NCI-H2171 treated with DMSO at 0.1 percent for 48 hours (cell line): ENCODE measurements at regions not wholly inside any gene's neighbourhood (a gene's known extent, or its start where the extent isn't known, plus 50 kb on each side); places are given as distances from the start of the nearest gene placed in this dataset.
A peak's percentile ranks its signal among the peaks of the same experiment; 100 is the strongest.
"Not testable (repeated sequence)": the region's sequence is repeated elsewhere in the genome, so short reads cannot be mapped to it uniquely, and the experiment has no call there.

ENCODE experiments used
- DNase-seq: peaks from one replicate; lab custom pipeline; 2025; lab: John Stamatoyannopoulos, UW

- no peak for DNase-seq
Measured at GRCh38 chr7:53238021-53238605, 202.7 kb downstream of the POM121L12 start.

- not testable (repeated sequence) for DNase-seq
Measured at GRCh38 chr7:53239151-53239550, 203.7 kb downstream of the POM121L12 start.

- no peak for DNase-seq
Measured at GRCh38 chr7:53245721-53246120, 210.3 kb downstream of the POM121L12 start.

DNA sequence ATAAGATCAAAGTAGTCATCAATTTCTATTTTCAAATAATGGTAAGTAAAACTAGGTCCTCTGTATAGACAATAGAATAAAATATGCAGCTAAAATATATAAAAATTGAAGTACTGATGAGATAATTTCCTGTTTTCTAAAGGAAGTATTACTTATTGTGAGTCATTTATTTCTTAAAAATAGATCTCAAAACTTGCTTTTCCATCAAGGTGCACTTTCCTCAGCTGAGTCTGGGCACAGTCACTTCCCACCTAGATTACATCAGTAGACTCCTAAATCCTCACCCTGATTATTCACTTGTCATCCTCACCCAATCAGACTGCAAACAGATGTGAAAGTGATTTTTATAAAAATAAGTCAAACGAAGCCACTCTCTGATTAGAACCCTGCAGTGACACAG lies 211.5 kb downstream of the POM121L12 start:
- DNase-seq, result no peak

GRCh38 chr7:53252539-53252938 lies 217.1 kb downstream of the POM121L12 start:
- DNase-seq, result no peak

- no peak for DNase-seq
Measured at GRCh38 chr7:53272081-53272480, 236.6 kb downstream of the POM121L12 start.

- DNase-seq, result no peak
Measured at GRCh38 chr7:53281312-53281711, 245.9 kb downstream of the POM121L12 start.

- DNase-seq, result no peak
Measured at GRCh38 chr7:53292341-53292740, 256.9 kb downstream of the POM121L12 start.

DNA sequence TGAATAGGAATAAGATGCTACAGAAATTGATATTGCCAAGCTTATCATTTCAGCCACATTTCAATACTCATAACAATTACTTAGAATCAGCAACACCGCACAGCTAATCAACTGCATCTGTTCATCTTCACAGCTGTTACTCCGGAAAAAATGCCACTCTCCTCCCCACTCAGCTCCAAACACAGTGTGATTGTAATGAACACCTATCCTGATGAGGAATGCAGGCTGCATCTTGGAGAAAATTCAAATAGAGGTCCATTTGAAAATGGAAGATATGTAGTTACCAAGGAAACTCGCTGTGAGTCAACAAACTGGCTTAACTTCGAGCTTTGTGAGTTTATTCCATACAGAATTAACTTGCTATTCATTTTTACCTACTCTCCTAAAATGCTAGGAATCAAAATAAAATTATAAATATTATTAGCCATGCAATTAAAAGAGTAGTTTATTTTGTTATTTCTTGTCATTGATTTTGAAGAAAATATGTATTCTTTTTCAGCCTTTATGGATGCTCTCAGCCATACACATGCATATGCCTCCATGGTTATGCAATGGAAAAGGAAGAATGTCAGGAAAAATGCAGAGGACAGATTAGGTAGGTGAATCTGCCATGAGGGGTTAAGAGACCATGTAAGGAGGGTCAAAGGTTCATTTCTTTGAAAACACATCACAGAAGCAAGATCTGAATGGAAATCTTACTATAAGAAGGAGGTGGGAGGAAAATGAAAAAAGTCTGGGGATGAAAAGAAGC lies 267.2 kb downstream of the POM121L12 start:
- DNase-seq, result no peak

- DNase-seq, result no peak
Measured at GRCh38 chr7:53303781-53304180, 268.3 kb downstream of the POM121L12 start.

- no peak for DNase-seq
Measured at GRCh38 chr7:53306846-53307245, 271.4 kb downstream of the POM121L12 start.

GRCh38 chr7:53311205-53311604 lies 275.8 kb downstream of the POM121L12 start:
- DNase-seq, result no peak

DNA sequence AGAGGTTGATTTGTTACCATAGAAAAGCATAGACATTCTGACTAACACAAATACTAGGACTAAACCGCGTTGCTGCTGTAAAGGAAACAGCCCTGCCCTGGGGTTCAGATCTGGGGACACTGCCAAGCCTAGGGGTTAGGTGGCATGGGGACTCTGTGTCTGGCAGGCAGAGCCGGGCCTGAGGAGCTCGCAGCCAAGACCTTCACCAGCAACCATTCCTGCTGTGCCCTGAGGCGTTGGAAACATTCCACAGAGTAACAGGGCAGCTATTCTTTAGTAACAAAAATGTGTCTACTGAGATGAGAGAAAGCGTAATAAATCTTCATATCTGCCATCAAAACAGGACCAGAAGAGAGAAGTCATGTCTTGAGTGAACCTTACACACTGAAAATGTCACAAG lies 280.5 kb downstream of the POM121L12 start:
- no peak for DNase-seq

DNA sequence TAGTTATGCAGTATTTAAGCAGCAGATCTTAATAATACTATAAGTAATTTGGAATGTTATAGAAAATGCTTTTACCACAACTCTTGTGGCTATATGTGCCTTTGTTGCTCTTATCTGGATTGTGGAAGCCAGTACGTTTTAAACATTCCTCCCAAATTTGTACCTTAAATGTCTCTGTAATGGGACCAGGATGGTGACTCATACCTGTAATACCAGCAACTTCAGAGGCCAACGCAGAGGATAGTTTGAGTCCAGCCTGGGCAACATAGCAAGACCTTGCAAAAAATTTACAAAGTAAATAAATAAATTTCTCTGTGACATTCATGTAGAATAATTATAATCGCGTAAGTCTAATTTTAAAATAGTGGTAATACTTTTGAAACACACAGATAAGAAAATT lies 283.1 kb downstream of the POM121L12 start:
- DNase-seq, result no peak

GRCh38 chr7:53325061-53325460 lies 289.6 kb downstream of the POM121L12 start:
- no peak for DNase-seq

GRCh38 chr7:53326634-53327033 lies 291.2 kb downstream of the POM121L12 start:
- no peak for DNase-seq

- DNase-seq, result no peak
Measured at GRCh38 chr7:53336105-53336668, 300.8 kb downstream of the POM121L12 start.

DNA sequence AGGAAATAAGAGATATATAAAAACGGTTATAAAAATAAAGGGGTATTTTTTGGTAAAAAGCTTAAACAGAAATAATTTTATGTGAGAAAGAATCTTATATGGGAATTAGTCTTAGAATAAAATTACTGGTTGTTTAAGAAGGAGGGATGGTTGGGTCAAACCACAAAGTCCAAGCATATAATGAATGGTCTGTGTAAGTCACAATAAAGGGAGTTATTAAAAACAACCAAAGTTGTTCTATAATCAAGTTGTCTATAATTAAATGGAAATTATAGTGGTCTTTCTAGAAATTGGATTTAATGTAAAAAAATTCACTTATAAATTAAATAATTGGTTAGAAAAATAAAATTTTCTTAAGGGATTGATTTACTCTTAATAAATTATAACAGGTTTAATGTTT lies 304.8 kb downstream of the POM121L12 start:
- no peak for DNase-seq

DNA sequence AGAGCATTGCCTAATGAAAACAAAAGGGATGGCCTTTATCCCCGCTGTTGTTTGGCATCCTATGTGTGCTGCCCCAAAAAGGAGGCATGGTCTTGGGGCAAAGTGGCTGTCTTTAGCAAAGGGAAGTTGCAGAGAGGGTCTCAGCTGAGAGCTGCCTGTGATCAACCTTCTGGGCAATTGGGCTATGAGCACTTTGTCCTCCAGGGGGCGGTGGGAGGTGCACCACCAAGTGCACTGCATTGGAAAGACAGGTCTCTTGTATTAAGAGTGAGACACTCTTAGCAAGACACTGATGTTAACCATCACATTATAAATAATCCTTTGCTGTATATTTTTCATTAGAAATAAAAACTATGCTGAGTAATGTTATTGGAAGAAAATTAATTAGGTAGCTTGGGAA lies 314.8 kb downstream of the POM121L12 start:
- DNase-seq, result peak; percentile 1

- no peak for DNase-seq
Measured at GRCh38 chr7:53351681-53352080, 316.2 kb downstream of the POM121L12 start.

- no peak for DNase-seq
Measured at GRCh38 chr7:53358269-53358668, 322.8 kb downstream of the POM121L12 start.

- DNase-seq, result no peak
Measured at GRCh38 chr7:53383131-53383530, 347.7 kb downstream of the POM121L12 start.

- not testable (repeated sequence) for DNase-seq
Measured at GRCh38 chr7:53385239-53385638, 349.8 kb downstream of the POM121L12 start.

DNA sequence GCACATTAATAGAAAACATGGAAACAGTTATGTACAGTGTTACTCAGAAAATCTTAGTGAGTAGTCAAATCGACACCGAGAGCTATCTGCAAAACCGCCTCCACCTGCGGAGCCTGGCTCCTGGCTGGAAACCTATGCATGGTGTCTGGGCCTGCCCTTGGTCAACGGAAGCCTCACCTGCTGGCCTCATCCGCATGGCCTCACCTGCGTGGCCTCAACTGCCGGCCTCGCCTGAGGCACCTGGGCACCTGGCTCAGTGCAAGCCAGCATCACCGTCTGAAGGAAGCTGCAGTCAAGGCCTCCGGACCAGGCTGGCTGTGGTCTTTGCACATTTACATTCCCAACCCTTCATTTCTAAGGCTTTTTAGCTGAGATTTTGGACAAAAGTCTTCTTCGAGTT lies 352.1 kb downstream of the POM121L12 start:
- DNase-seq, result no peak
